H1 (cell line): ENCODE measurements at regions not wholly inside any gene's neighbourhood (a gene's known extent, or its start where the extent isn't known, plus 50 kb on each side); places are given as distances from the start of the nearest gene placed in this dataset.

Experiments
- BCL11A ChIP-seq, 2 experiments: IDR thresholded peaks; one replicate each; pipeline ENCODE4 v1.6.1; 2011; ENCODE audit warnings: low read depth in 2 of 2, low read length in 2 of 2, mild to moderate bottlenecking in 2 of 2
- USF2 ChIP-seq: IDR thresholded peaks from 2 replicates; pipeline ENCODE4 v1.6.1; 2011; ENCODE audit warnings: low read length, improper control_type of control experiment

- TF ChIP-seq USF2 (no peak), BCL11A (IDR thresholded peaks at IDR 0.05; ENCODE audit: low read depth in 2 of 2, low read length in 2 of 2) (no peak)
These were observed 368.9 kb upstream of the SULF2 start (continued) for GRCh38 chr20:48154040-48154765.
